ENCODE measurements at regions not wholly inside any gene's neighbourhood (a gene's known extent, or its start where the extent isn't known, plus 50 kb on each side); places are given as distances from the start of the nearest gene placed in this dataset.
"Not testable (repeated sequence)": the region's sequence is repeated elsewhere in the genome, so short reads cannot be mapped to it uniquely, and the experiment has no call there.

DNA sequence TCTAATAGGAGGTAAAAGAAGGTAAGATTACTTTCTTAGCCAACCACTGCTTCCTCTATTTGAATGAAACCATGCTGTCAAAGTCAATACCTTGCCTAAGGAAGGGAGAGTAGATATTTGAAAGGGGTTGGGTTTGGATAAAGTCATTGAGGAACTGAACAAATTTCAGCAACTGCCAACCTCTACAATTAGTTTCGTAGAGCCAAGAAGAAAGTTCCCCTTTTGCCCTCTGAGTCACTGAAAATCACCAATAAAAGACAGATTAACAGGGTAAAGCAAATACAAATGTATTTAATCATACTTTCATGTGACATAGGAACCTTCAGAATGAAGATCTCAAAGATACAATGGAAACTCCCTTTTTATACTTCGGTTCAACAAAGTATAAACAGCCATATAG is 615.7 kb downstream of the GABRG2 start:
- DNase-seq (ENCODE audit: low spot score) = no peak
- TF ChIP-seq, protein P1, sequence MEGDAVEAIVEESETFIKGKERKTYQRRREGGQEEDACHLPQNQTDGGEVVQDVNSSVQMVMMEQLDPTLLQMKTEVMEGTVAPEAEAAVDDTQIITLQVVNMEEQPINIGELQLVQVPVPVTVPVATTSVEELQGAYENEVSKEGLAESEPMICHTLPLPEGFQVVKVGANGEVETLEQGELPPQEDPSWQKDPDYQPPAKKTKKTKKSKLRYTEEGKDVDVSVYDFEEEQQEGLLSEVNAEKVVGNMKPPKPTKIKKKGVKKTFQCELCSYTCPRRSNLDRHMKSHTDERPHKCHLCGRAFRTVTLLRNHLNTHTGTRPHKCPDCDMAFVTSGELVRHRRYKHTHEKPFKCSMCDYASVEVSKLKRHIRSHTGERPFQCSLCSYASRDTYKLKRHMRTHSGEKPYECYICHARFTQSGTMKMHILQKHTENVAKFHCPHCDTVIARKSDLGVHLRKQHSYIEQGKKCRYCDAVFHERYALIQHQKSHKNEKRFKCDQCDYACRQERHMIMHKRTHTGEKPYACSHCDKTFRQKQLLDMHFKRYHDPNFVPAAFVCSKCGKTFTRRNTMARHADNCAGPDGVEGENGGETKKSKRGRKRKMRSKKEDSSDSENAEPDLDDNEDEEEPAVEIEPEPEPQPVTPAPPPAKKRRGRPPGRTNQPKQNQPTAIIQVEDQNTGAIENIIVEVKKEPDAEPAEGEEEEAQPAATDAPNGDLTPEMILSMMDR (IDR thresholded peaks at IDR 0.05; ENCODE audit: extremely low read depth, missing control alignments) = no peak

DNA sequence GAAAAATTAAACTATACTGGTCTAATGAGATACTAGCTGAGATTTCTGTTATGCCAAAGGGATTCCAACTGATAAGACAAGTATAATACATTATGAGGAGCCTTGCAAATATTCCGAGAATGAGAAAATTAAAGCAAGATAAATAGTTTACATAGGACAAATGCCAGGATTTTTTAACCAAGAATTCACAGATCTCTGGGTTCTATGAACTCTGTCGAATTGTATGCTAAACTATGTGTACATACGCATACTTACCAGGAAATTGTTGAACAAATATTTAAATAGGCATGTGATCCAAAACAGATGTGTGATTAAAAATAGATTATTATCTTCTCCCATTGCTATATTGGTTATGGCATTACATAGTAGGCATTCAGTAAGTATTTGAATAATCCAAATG is 616.6 kb downstream of the GABRG2 start:
- TF ChIP-seq, protein P1 (IDR thresholded peaks at IDR 0.05; ENCODE audit: extremely low read depth, missing control alignments) = no peak

DNA sequence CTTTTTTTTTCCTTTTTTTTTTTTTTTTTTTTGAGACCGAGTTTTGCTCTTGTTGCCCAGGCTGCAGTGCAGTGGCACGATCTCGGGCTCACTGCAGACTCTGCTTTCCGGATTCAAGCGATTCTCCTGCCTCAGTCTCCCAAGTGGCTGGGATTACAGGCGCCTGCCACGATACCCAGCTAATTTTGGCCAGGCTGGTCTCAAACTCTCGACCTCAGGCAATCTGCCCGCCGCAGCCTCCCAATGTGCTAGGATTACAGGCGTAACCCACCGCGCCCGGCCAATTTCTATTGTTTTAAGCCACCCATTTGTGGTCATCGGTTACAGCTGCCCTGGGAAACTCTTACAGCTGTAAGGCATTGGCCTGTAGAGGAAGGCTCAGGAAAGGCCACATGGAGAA is 617.7 kb downstream of the GABRG2 start:
- TF ChIP-seq, protein P1 (IDR thresholded peaks at IDR 0.05; ENCODE audit: extremely low read depth, missing control alignments) = no peak
- DNase-seq (ENCODE audit: low spot score) = no peak

More for the DNA sequence above, 616.6 kb downstream of the GABRG2 start:
- DNase-seq (ENCODE audit: low spot score) = no peak

DNA sequence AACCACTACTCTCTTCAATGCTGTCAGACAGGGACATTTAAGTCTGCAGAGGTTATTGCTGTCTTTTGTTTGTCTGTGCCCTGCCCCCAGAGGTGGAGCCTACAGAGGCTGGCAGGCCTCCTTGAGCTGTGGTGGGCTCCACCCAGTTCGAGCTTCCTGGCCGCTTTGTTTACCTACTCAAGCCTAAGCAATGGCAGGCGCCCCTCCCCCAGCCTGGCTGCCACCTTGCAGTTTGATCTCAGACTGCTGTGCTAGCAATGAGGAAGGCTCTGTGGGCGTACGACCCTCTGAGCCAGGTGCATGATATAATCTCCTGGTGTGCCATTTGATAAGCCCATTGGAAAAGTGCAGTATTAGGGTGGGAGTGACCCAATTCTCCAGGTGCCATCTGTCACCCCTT is 628.7 kb downstream of the GABRG2 start:
- not testable (repeated sequence) for DNase-seq (ENCODE audit: low spot score)

DNA sequence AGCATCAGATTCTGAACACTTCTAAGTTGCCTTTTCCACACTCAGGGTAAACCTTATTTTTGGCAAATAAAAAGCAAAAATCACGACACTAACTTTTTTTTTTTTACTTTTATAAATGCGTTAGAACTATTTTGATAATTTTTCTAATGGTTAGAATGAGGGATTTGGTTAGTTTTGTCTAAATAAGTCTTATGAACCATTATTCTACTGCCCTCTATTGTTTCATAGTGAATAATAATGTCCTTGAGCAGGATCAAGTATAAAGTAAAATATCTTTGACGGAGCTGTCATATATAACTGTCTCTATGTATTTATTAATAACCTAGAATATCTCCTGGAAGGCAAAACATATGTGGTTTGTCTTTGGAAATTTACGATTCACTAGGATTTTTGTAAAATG is 631.8 kb downstream of the GABRG2 start:
- TF ChIP-seq, protein P1 (IDR thresholded peaks at IDR 0.05; ENCODE audit: extremely low read depth, missing control alignments) = no peak
- no peak for DNase-seq (ENCODE audit: low spot score)

DNA sequence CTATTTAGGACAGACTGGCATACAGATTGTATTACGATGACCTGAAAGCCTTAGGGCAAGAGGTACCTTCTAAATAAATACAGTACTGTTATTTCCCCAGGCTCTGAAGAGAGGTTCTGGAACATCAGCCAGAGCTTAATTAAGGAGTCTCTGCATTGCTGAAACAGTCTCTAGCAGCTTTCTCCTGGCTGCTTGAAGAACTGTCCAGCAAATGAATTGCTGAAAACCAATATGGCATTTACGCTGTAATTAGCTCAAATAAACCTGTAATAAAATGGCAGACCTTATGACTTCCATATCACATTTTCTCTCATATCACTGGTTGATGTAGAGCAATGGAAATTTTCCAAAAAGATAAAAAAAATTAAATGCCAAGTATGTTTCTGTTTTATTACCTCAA is 636.3 kb downstream of the GABRG2 start:
- TF ChIP-seq, protein P1 (IDR thresholded peaks at IDR 0.05; ENCODE audit: extremely low read depth, missing control alignments) = no peak
- no peak for DNase-seq (ENCODE audit: low spot score)

DNA sequence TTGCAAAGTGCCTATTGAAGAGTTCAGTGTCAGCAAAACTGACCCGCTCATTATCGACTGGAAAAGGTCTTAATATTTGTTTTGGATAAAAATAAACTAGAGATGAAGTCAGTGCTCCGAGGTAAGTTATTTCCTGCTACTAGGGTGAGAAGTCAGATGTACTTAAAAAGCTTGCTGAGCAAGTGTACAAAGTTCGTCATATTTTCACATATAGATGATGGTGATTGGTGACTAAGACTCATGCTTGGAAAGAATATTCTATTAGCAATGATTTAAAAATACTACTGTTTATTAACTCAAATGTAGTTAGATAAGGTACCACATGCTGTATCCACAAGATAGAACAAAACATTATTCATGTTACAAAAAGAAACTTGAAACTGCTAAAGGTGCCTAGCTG is 643.7 kb downstream of the GABRG2 start:
- no peak for DNase-seq (ENCODE audit: low spot score)
- TF ChIP-seq, protein P1 (IDR thresholded peaks at IDR 0.05; ENCODE audit: extremely low read depth, missing control alignments) = no peak

DNA sequence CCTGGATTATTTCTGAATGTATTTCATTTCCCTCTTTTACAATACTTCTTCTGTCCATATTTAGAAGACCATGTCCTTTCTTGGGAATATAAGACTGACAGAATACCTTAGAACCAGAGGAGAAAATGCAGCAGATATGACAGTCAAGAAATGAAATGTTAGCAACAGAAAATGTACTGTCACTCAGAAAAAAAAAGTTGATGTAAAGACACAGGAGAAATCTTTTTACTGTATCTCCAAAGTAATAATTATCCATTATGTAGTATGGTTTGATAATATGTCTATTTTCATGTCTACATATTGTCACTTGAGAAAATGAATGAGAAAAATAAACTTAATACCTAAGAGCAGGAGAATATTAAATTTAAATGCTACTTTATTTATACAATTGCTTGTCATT is 652.1 kb downstream of the GABRG2 start:
- TF ChIP-seq, protein P1 (IDR thresholded peaks at IDR 0.05; ENCODE audit: extremely low read depth, missing control alignments) = no peak
- DNase-seq (ENCODE audit: low spot score) = no peak
